ENCODE measurements at regions not wholly inside any gene's neighbourhood (a gene's known extent, or its start where the extent isn't known, plus 50 kb on each side); places are given as distances from the start of the nearest gene placed in this dataset.

- no peak for TF ChIP-seq EZH2 (IDR thresholded peaks at IDR 0.05; ENCODE audit: low read depth, unreplicated experiment)
- TF ChIP-seq CTCF (conservative IDR thresholded peaks at IDR 0.05; ENCODE audit: low read depth in 2 of 2), result no peak
- no peak for TF ChIP-seq POLR2AphosphoS5 (IDR thresholded peaks at IDR 0.05; ENCODE audit: low read depth)
- no peak for TF ChIP-seq EZH2phosphoT487 (IDR thresholded peaks at IDR 0.05; ENCODE audit: unreplicated experiment)
- no peak for TF ChIP-seq JUNB (IDR thresholded peaks at IDR 0.05; ENCODE audit: unreplicated experiment)
- no peak for TF ChIP-seq ZNF462 (CRISPR knock-in tag; IDR thresholded peaks at IDR 0.05)
- no peak for TF ChIP-seq ZNF331 (CRISPR knock-in tag; IDR thresholded peaks at IDR 0.05; ENCODE audit: low read depth)
- no peak for TF ChIP-seq STAT1 (IDR thresholded peaks at IDR 0.05; ENCODE audit: unreplicated experiment)
- no peak for TF ChIP-seq REST (IDR thresholded peaks at IDR 0.05; ENCODE audit: unreplicated experiment)
- TF ChIP-seq CREB1 (CRISPR knock-in tag; IDR thresholded peaks at IDR 0.05; ENCODE audit: low read depth), result no peak
- no peak for TF ChIP-seq NANOG (IDR thresholded peaks at IDR 0.05; ENCODE audit: borderline replicate concordance)
Observed at GRCh38 chr7:67791918-67792317, 795.3 kb downstream of the TYW1 start.
